ENCODE measurements at regions not wholly inside any gene's neighbourhood (a gene's known extent, or its start where the extent isn't known, plus 50 kb on each side); places are given as distances from the start of the nearest gene placed in this dataset.

GRCh38 chr5:158301186-158301585 is 442.2 kb upstream of the CLINT1 start:
- H3K9ac ChIP-seq (ENCODE audit: control insufficient read depth, insufficient read depth, low read length): no peak overlapping the region
- ChIA-PET CTCF (no interaction called here), POLR2A (no interaction called here), SMC1A (ENCODE audit: uncharacterized antibody, unreplicated experiment) (interaction anchor here (1.3 to 1.4 kb wide), 2 partner anchors 213 to 376 kb away, joined by 3 read pairs; no protein-coding TSS in a partner anchor), RAD21 (ENCODE audit: unreplicated experiment) (no interaction called here)
- no peaks in the 10 kb centered on the region for H3K36me3 ChIP-seq (ENCODE audit: control insufficient read depth in 2 of 2, insufficient read depth in 2 of 2, low read length in 1 of 2)
- ATAC-seq: no peak
- H3K4me1 ChIP-seq (ENCODE audit: control insufficient read depth, insufficient read depth, low read length): no peaks in the 10 kb centered on the region
- no peak overlapping the region for H3K4me2 ChIP-seq (ENCODE audit: control insufficient read depth, insufficient read depth)
- no peak for FAIRE-seq
- TF ChIP-seq GATAD2B (conservative IDR thresholded peaks at IDR 0.05; ENCODE audit: low read depth): no peak
- no peak for TF ChIP-seq SIN3A (IDR thresholded peaks at IDR 0.05; ENCODE audit: low read depth, low read length)
- no peak for TF ChIP-seq NFIC (IDR thresholded peaks at IDR 0.05; ENCODE audit: low read depth, low read length)
- no peak for TF ChIP-seq BCL3 (IDR thresholded peaks at IDR 0.05; ENCODE audit: borderline replicate concordance, insufficient read depth, low read depth, low read length, poor library complexity, severe bottlenecking)
- no peak for TF ChIP-seq CHD1 (IDR thresholded peaks at IDR 0.05; ENCODE audit: low read depth, low read length)
- no peak for TF ChIP-seq MEF2A (IDR thresholded peaks at IDR 0.05; ENCODE audit: insufficient read depth, low read depth, low read length)
- no peak overlapping the region for H3K4me3 ChIP-seq
- H3K79me2 ChIP-seq (ENCODE audit: control insufficient read depth, insufficient read depth, low read length): no peaks in the 10 kb centered on the region
- DNase-seq (ENCODE audit: low read depth, low spot score): no peak
- no peaks in the 10 kb centered on the region; a peak in 1 of 4 replicates for H3K27me3 ChIP-seq (replicated peaks in 1 of 2; ENCODE audit: control insufficient read depth in 2 of 2, insufficient read depth in 2 of 2, low read length in 1 of 2)
- H2AFZ ChIP-seq (ENCODE audit: control insufficient read depth, low read depth, low read length): no peak overlapping the region
- intact Hi-C loops (cut with micrococcal nuclease; ENCODE audit: unreplicated experiment): no loop called here
- H3K27ac ChIP-seq (ENCODE audit: control insufficient read depth, insufficient read depth): no peak overlapping the region
- BruUV-seq (replicated peaks): no TSS peak
- in situ Hi-C loops (cut with MboI): no loop called here
- WGBS (ENCODE audit: insufficient coverage, insufficient replicate concordance, low lambda C conversion rate, missing lambda C conversion rate): 3% methylated on average over 4 of the region's 4 CpGs
- no peaks in the 10 kb centered on the region; the same call in 2 of the 3 replicates for H3K9me3 ChIP-seq (replicated peaks; ENCODE audit: control insufficient read depth, insufficient read depth, low read length)
- H4K20me1 ChIP-seq (ENCODE audit: control insufficient read depth, insufficient read depth): no peaks in the 10 kb centered on the region

GRCh38 chr5:158300256-158300655 is 441.3 kb upstream of the CLINT1 start:
- Histone ChIP-seq H3K79me2 (ENCODE audit: control insufficient read depth, insufficient read depth, low read length) (no peaks in the 10 kb centered on the region), H3K27me3 (replicated peaks in 1 of 2; ENCODE audit: control insufficient read depth in 2 of 2, insufficient read depth in 2 of 2, low read length in 1 of 2) (no peaks in the 10 kb centered on the region; a peak in 1 of 4 replicates), H3K9me3 (replicated peaks; ENCODE audit: control insufficient read depth, insufficient read depth, low read length) (no peaks in the 10 kb centered on the region; the same call in 2 of the 3 replicates), H3K4me1 (ENCODE audit: control insufficient read depth, insufficient read depth, low read length) (no peaks in the 10 kb centered on the region), H3K4me3 (no peak overlapping the region), H4K20me1 (ENCODE audit: control insufficient read depth, insufficient read depth) (no peaks in the 10 kb centered on the region), H2AFZ (ENCODE audit: control insufficient read depth, low read depth, low read length) (no peak overlapping the region), H3K36me3 (ENCODE audit: control insufficient read depth in 2 of 2, insufficient read depth in 2 of 2, low read length in 1 of 2) (no peaks in the 10 kb centered on the region), H3K4me2 (ENCODE audit: control insufficient read depth, insufficient read depth) (no peak overlapping the region), H3K27ac (ENCODE audit: control insufficient read depth, insufficient read depth) (no peak overlapping the region), H3K9ac (ENCODE audit: control insufficient read depth, insufficient read depth, low read length) (no peak overlapping the region)
- no TSS peak for BruUV-seq (replicated peaks)
- intact Hi-C loops (cut with micrococcal nuclease; ENCODE audit: unreplicated experiment): no loop called here
- SMC1A ChIA-PET (ENCODE audit: uncharacterized antibody, unreplicated experiment): interaction anchor here (0.6 to 1.4 kb wide), 3 partner anchors 214 to 377 kb away, joined by 3 read pairs; no protein-coding TSS in a partner anchor
- FAIRE-seq (no peak), ATAC-seq (no peak), DNase-seq (ENCODE audit: low read depth, low spot score) (no peak)
- RAD21 ChIA-PET (ENCODE audit: unreplicated experiment): no interaction called here
- POLR2A ChIA-PET: no interaction called here
- in situ Hi-C loops (cut with MboI): no loop called here
- WGBS (ENCODE audit: insufficient coverage, insufficient replicate concordance, low lambda C conversion rate, missing lambda C conversion rate): 38% methylated on average over 8 of the region's 8 CpGs
- CTCF ChIA-PET: no interaction called here
- TF ChIP-seq NR2C1 (IDR thresholded peaks at IDR 0.05) (no peak), ZBTB4 (CRISPR knock-in tag; IDR thresholded peaks at IDR 0.05) (no peak), WRNIP1 (IDR thresholded peaks at IDR 0.05; ENCODE audit: borderline replicate concordance, low read depth, low read length) (no peak), ZBED1 (IDR thresholded peaks at IDR 0.05; ENCODE audit: borderline replicate concordance) (no peak), FOXM1 (IDR thresholded peaks at IDR 0.05; ENCODE audit: low read depth, low read length) (no peak), ZBTB33 (IDR thresholded peaks at IDR 0.05) (no peak)
